HEK293T (cell line): ENCODE measurements at regions not wholly inside any gene's neighbourhood (a gene's known extent, or its start where the extent isn't known, plus 50 kb on each side); places are given as distances from the start of the nearest gene placed in this dataset.

Source experiments
- CTCF ChIA-PET: fragments of 350-600 bp; formaldehyde crosslinking; extraction: SDS; loops from one replicate; lab custom pipeline; 2021; ENCODE audit warnings: antibody characterized with exemption, inconsistent platforms; lab: Yijun Ruan, JAX
- POLR2A ChIA-PET: fragments of 350-600 bp; formaldehyde crosslinking; extraction: SDS; loops from one replicate; lab custom pipeline; 2020; ENCODE audit warnings: antibody characterized with exemption, inconsistent platforms; lab: Yijun Ruan, JAX
- DNase-seq: peaks from one replicate; pipeline ENCODE4 v3.0.0; 2012; ENCODE audit warnings: mixed read lengths; ENCODE audit errors: extremely low spot score
- ARNT ChIP-seq: fragments of 450-650 bp; IDR thresholded peaks from 2 replicates; pipeline ENCODE4 v1.6.1; 2017; ENCODE audit warnings: mild to moderate bottlenecking
- BHLHE40 ChIP-seq: fragments of 450-650 bp; IDR thresholded peaks from 2 replicates; pipeline ENCODE4 v1.6.1; 2016; ENCODE audit warnings: mild to moderate bottlenecking, moderate library complexity, borderline replicate concordance
- CTBP1 ChIP-seq: fragments of 450-650 bp; IDR thresholded peaks from 2 replicates; pipeline ENCODE4 v1.6.1; 2016; ENCODE audit warnings: borderline replicate concordance
- ELF4 ChIP-seq: fragments of 450-650 bp; IDR thresholded peaks from 2 replicates; pipeline ENCODE4 v1.6.1; 2017; ENCODE audit warnings: antibody characterized with exemption
- FOXA1 ChIP-seq: fragments of 450-650 bp; IDR thresholded peaks from 2 replicates; pipeline ENCODE4 v1.6.1; 2016; ENCODE audit warnings: mild to moderate bottlenecking
- FOXK2 ChIP-seq: fragments of 450-650 bp; IDR thresholded peaks from 2 replicates; pipeline ENCODE4 v1.6.1; 2016; ENCODE audit warnings: mild to moderate bottlenecking
- FOXM1 ChIP-seq: fragments of 450-650 bp; IDR thresholded peaks from 2 replicates; pipeline ENCODE4 v1.6.1; 2017; ENCODE audit warnings: mild to moderate bottlenecking, borderline replicate concordance
- HDGF ChIP-seq: fragments of 450-650 bp; IDR thresholded peaks from 2 replicates; pipeline ENCODE4 v1.6.1; 2017; ENCODE audit warnings: antibody characterized with exemption, borderline replicate concordance
- L3MBTL2 ChIP-seq: fragments of 450-650 bp; conservative IDR thresholded peaks from 2 replicates; pipeline ENCODE4 v1.6.1; 2016; ENCODE audit warnings: mild to moderate bottlenecking
- LEF1 ChIP-seq: fragments of 450-650 bp; IDR thresholded peaks from 2 replicates; pipeline ENCODE4 v1.6.1; 2017; ENCODE audit warnings: mild to moderate bottlenecking, borderline replicate concordance
- NFRKB ChIP-seq: fragments of 450-650 bp; IDR thresholded peaks from 2 replicates; pipeline ENCODE4 v1.6.1; 2016; ENCODE audit warnings: mild to moderate bottlenecking, moderate library complexity
- SP1 ChIP-seq: fragments of 450-650 bp; IDR thresholded peaks from 2 replicates; pipeline ENCODE4 v1.6.1; 2017
- SUZ12 ChIP-seq: fragments of 450-650 bp; IDR thresholded peaks from 2 replicates; pipeline ENCODE4 v1.6.1; 2016; ENCODE audit warnings: mild to moderate bottlenecking
- TARDBP ChIP-seq: fragments of 450-650 bp; IDR thresholded peaks from 2 replicates; pipeline ENCODE4 v1.6.1; 2016
- ZNF384 ChIP-seq: fragments of 450-650 bp; IDR thresholded peaks from 2 replicates; pipeline ENCODE4 v1.6.1; 2016
- TF ChIP-seq, protein P1 (sequence below): fragments of 450-650 bp; IDR thresholded peaks from 2 replicates; pipeline ENCODE4 v1.6.1; 2016

DNA sequence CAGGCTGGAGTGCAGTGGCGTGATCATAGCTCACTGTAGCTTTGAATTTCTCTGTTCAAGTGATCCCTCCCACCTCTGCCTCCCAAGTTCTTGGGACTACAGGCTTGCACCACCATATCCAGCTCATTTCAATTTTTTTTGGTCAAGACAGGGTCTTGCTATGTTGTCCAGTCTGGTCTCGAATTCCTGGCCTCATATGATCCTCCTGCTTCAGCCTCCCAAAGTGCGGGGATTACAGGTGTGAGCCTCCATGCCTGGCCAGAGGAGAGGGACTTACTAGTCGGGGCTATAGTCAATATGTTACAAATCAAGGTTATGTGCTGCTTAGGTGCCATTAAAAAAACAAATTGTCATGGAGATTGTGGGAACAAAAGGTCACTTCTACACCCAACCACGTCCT, 105.3 kb upstream of the GALNT17 start:
- ChIA-PET CTCF (no interaction called here), POLR2A (no interaction called here)
- DNase-seq = no peak
- TF ChIP-seq CTBP1 = no peak
- TF ChIP-seq LEF1 = no peak
- no peak for TF ChIP-seq HDGF
- no peak for TF ChIP-seq ZNF384
- TF ChIP-seq FOXA1 = no peak
- no peak for TF ChIP-seq L3MBTL2

DNA sequence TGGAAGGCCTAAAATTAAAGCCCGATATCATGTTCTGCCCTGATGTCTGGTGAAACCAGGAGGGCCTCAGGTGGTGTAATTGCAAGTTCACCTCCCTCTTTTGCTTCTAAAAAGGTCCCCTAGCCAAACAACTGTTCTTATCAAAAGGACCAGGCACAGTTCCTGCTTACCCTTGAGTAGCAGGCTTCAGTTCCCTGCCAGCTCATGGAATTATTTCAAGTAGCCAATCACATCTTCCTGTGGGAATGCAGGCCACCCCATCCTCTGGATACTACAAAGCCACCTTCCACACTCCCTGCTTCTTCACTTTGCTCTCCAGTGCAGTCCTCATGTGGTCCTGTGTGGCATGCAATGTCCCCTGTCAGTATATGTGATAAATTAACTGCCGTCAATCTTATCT, 97.7 kb upstream of the GALNT17 start:
- no peak for DNase-seq
- POLR2A ChIA-PET = no interaction called here

DNA sequence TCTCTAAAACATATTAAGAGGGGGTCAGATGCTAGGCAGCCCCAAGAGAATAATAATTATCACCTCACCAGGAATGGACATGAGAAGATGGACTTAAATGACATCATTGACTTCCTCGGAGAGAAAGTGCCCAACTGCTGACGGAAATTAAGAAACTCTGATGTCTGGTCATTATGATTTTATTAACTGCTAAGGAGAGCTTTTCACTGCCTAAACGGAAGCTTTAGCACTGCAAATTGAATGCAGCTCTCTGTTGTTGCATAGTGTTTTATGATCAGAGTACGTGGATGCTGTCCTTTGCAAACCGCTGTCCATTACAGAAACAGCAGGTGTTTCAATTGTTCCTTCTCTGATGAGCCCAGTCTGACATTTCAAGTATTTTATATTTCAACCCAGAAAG, 89.4 kb upstream of the GALNT17 start:
- CTCF ChIA-PET = interaction anchor here (0.6 kb wide), 1 partner anchor 187 kb away, joined by 7 read pairs; no protein-coding TSS in a partner anchor
- TF ChIP-seq ELF4 = no peak
- TF ChIP-seq TARDBP = no peak
- no peak for TF ChIP-seq HDGF
- TF ChIP-seq CTBP1 = no peak
- TF ChIP-seq L3MBTL2 = no peak
- TF ChIP-seq, protein P1, sequence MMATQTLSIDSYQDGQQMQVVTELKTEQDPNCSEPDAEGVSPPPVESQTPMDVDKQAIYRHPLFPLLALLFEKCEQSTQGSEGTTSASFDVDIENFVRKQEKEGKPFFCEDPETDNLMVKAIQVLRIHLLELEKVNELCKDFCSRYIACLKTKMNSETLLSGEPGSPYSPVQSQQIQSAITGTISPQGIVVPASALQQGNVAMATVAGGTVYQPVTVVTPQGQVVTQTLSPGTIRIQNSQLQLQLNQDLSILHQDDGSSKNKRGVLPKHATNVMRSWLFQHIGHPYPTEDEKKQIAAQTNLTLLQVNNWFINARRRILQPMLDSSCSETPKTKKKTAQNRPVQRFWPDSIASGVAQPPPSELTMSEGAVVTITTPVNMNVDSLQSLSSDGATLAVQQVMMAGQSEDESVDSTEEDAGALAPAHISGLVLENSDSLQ = no peak
- TF ChIP-seq FOXA1 = no peak
- no peak for TF ChIP-seq SP1
- TF ChIP-seq BHLHE40 = no peak
- no peak for TF ChIP-seq SUZ12
- TF ChIP-seq NFRKB = no peak
- no peak for TF ChIP-seq FOXK2
- no peak for TF ChIP-seq FOXM1
- no peak for TF ChIP-seq ARNT
- no peak for TF ChIP-seq LEF1
- TF ChIP-seq ZNF384 = no peak
- DNase-seq = no peak
- POLR2A ChIA-PET = no interaction called here

More for the DNA sequence above, 97.7 kb upstream of the GALNT17 start:
- CTCF ChIA-PET = no interaction called here
- no peak for TF ChIP-seq LEF1
- TF ChIP-seq ZNF384 = no peak
- TF ChIP-seq TARDBP = no peak
- TF ChIP-seq ARNT = no peak
- TF ChIP-seq FOXK2 = no peak

DNA sequence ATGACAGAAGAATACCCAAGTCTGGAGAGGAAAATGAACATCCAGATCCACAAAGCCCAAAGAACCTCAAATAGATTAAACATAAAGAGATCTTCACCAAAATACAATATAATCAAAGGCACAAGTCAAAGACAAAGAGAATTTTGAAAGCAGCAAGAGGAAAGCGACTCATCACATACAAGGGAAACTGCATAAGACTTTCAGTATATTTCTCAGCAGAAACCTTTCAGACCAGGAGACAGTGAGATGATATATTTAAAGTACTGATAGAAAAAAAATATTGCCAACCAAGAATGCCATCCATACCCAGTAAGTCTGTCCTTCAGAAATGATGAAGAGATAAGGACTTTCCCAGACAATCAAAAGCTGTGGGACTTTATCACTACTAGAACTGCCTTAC, 81.5 kb upstream of the GALNT17 start:
- TF ChIP-seq L3MBTL2 (no peak), NFRKB (no peak), FOXA1 (no peak), BHLHE40 (no peak), SP1 (no peak), ZNF384 (no peak), FOXM1 (no peak), CTBP1 (no peak), HDGF (no peak), SUZ12 (no peak), ELF4 (no peak), FOXK2 (no peak), ARNT (no peak), TARDBP (no peak), LEF1 (no peak)
- TF ChIP-seq, protein P1 = no peak
- CTCF ChIA-PET = no interaction called here
- DNase-seq = no peak
- POLR2A ChIA-PET = no interaction called here

DNA sequence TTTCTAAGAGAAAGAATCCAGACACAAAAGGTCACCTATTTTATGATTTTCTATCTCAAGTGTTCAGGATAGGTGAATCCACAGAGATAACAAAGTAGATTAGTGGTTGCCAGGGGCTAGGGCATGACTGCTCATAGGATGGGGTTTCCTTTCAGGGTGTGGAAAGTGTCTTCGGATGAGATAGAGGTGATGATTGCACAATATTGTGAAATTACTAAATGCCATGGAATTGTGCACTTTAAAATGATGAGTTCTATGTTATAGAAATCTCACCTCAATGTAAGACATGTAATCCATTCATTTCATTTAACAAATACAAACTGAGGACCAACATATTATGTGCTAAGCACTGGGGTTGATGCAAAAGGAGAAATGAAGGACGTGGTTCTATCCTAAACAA, 76.4 kb upstream of the GALNT17 start:
- ChIA-PET POLR2A (no interaction called here), CTCF (no interaction called here)
- TF ChIP-seq ELF4 = no peak
- TF ChIP-seq, protein P1 = no peak
- TF ChIP-seq SP1 = no peak
- no peak for TF ChIP-seq FOXA1
- TF ChIP-seq SUZ12 = no peak
- TF ChIP-seq FOXM1 = no peak
- TF ChIP-seq FOXK2 = no peak
- no peak for TF ChIP-seq L3MBTL2
- no peak for TF ChIP-seq TARDBP
- no peak for TF ChIP-seq ARNT
- TF ChIP-seq NFRKB = no peak
- TF ChIP-seq ZNF384 = no peak
- TF ChIP-seq HDGF = no peak
- no peak for TF ChIP-seq LEF1
- DNase-seq = no peak

DNA sequence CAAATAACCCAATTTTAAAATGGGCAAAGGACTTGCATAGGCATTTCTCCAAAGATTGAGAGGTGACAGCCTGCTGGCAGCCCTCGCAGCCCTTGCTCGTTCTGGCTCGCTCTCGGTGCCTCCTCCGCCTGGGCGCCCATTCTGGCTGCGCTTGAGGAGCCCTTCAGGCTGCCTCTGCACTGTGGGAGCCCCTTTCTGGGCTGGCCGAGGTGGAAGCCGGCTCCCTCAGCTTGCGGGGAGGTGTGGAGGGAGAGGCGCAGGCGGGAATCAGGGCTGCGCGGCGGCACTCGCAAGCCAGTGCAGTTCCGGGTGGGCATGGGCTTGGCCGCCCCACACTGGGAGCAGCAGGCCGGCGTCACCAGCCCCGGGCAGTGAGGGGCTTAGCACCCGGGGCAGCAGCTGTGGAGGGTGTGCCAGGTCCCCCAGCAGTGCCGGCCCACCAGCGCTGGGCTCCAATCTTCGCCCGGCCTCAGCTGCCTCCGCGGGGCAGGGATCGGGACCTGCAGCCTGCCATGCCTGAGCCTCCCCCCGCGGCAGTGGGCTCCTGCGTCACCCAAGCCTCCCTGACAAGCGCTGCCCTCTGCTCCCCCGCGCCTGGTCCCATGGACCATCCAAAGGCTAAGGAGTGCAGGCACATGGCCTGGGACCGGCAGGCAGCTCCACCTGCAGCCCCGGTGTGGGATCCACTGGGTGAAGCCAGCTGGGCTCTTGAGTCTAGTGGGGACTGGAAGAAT, 54.0 kb upstream of the GALNT17 start:
- TF ChIP-seq ELF4 = no peak
- no peak for TF ChIP-seq LEF1
- no peak for TF ChIP-seq ZNF384
- TF ChIP-seq HDGF = no peak
- no peak for TF ChIP-seq FOXM1
- no peak for TF ChIP-seq NFRKB
- TF ChIP-seq SUZ12 = no peak
- no peak for TF ChIP-seq CTBP1
- TF ChIP-seq FOXA1 = no peak
- TF ChIP-seq, protein P1 = no peak
- TF ChIP-seq SP1 = no peak
- no peak for TF ChIP-seq L3MBTL2
- no peak for TF ChIP-seq BHLHE40
- TF ChIP-seq FOXK2 = no peak
- no peak for TF ChIP-seq TARDBP
- TF ChIP-seq ARNT = no peak
- no peak for DNase-seq
- ChIA-PET CTCF (no interaction called here), POLR2A (no interaction called here)
